ENCODE measurements at regions not wholly inside any gene's neighbourhood (a gene's known extent, or its start where the extent isn't known, plus 50 kb on each side); places are given as distances from the start of the nearest gene placed in this dataset.

DNA sequence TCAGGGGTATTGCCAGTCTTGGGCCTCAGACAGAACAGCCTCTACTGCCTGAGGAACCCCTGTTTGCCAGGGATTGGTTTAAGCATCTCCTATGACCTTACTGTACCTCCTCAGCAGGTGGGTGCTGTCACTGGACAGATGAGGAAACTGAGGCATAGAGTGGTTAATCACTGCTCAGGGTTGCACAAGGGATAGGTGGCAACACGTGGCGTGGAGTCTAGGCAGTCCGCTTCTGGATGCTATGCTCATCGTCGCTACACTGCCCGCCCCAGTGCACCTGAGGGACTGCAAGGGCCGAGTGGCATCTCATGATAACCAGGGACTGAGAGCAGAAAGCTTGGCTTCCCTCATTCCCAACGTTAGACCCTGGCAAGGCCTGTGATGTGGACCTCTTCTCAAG is 101.8 kb upstream of the SULF2 start:
- TF ChIP-seq POLR2AphosphoS5 (IDR thresholded peaks at IDR 0.05; ENCODE audit: low read depth, low read length) (no peak), POLR2A (IDR thresholded peaks at IDR 0.05; ENCODE audit: low read depth, low read length) (no peak)
